Fibroblast of lung (primary cell): ENCODE measurements at regions not wholly inside any gene's neighbourhood (a gene's known extent, or its start where the extent isn't known, plus 50 kb on each side); places are given as distances from the start of the nearest gene placed in this dataset.

Experiments
- EZH2 ChIP-seq: IDR thresholded peaks from 2 replicates; pipeline ENCODE4 v1.5.1; 2012; ENCODE audit warnings: low read length, control low read depth, mild to moderate bottlenecking; ENCODE audit errors: missing control alignments
- TF ChIP-seq, protein P1 (sequence below), 2 donors: IDR thresholded peaks in 1 of 2; conservative IDR thresholded peaks in 1 of 2; 1 replicate in 1 of 2; 2 replicates in 1 of 2; pipeline ENCODE4 v1.5.1; 2011 to 2012; ENCODE audit warnings: low read length in 2 of 2, control low read depth in 1 of 2, inconsistent platforms in 1 of 2, low read depth in 1 of 2, mild to moderate bottlenecking in 1 of 2

- TF ChIP-seq, protein P1, sequence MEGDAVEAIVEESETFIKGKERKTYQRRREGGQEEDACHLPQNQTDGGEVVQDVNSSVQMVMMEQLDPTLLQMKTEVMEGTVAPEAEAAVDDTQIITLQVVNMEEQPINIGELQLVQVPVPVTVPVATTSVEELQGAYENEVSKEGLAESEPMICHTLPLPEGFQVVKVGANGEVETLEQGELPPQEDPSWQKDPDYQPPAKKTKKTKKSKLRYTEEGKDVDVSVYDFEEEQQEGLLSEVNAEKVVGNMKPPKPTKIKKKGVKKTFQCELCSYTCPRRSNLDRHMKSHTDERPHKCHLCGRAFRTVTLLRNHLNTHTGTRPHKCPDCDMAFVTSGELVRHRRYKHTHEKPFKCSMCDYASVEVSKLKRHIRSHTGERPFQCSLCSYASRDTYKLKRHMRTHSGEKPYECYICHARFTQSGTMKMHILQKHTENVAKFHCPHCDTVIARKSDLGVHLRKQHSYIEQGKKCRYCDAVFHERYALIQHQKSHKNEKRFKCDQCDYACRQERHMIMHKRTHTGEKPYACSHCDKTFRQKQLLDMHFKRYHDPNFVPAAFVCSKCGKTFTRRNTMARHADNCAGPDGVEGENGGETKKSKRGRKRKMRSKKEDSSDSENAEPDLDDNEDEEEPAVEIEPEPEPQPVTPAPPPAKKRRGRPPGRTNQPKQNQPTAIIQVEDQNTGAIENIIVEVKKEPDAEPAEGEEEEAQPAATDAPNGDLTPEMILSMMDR (conservative IDR thresholded peaks at IDR 0.05 in 1 of 2, IDR thresholded peaks at IDR 0.05 in 1 of 2; ENCODE audit: low read depth in 1 of 2, low read length in 2 of 2): no peak
- no peak for TF ChIP-seq EZH2
These were observed 145.5 kb downstream of the WNT5A start for GRCh38 chr3:55341502-55342031.
